Nephron progenitor cell (in vitro differentiated cells): ENCODE measurements at regions not wholly inside any gene's neighbourhood (a gene's known extent, or its start where the extent isn't known, plus 50 kb on each side); places are given as distances from the start of the nearest gene placed in this dataset.
"Not testable (repeated sequence)": the region's sequence is repeated elsewhere in the genome, so short reads cannot be mapped to it uniquely, and the experiment has no call there.

Experiments
- DNase-seq: peaks from one replicate; pipeline ENCODE4 v3.0.0; 2021
- H3K27ac Mint-ChIP-seq: 2 replicates; pipeline ENCODE4 v1.8.0; 2021; ENCODE audit warnings: mild to moderate bottlenecking, moderate library complexity, mixed read lengths
- H3K27me3 Mint-ChIP-seq: 2 replicates; pipeline ENCODE4 v1.8.0; 2021; ENCODE audit warnings: mild to moderate bottlenecking, low read depth, mixed read lengths; ENCODE audit not compliant: poor library complexity
- H3K36me3 Mint-ChIP-seq: 2 replicates; pipeline ENCODE4 v1.8.0; 2021; ENCODE audit warnings: low read depth, mixed read lengths
- H3K4me1 Mint-ChIP-seq: 2 replicates; pipeline ENCODE4 v1.8.0; 2021; ENCODE audit warnings: mixed read lengths
- H3K4me3 Mint-ChIP-seq: 2 replicates; pipeline ENCODE4 v1.8.0; 2021; ENCODE audit warnings: mild to moderate bottlenecking, moderate library complexity, mixed read lengths
- H3K9me3 Mint-ChIP-seq: 2 replicates; pipeline ENCODE4 v1.8.0; 2021; ENCODE audit warnings: mild to moderate bottlenecking, moderate library complexity, mixed read lengths

DNA sequence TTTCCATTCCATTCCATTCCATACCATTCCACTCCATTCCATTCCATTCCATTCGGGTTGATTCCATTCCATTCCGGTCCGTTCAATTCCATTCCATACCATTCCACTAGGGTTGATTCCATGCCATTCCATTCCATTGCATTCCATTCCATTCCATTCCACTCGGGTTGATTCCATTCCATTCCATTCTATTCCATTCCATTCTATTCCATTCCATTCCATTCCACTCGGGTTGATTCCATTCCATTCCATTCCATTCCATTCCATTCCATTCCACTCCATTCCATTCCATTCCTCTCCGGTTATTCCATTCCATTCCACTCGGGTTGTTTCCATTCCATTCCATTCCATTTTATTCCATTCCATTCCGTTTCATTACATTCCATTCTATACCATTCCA lies 155.9 kb downstream of the CWH43 start:
- H3K27me3 Mint-ChIP-seq, DNase-seq, H3K4me1 Mint-ChIP-seq, H3K27ac Mint-ChIP-seq, H3K4me3 Mint-ChIP-seq: not testable (repeated sequence)
- peaks cover 65% of the 10 kb centered on the region for H3K9me3 Mint-ChIP-seq
- H3K36me3 Mint-ChIP-seq, result peaks cover 48% of the 10 kb centered on the region

- not testable (repeated sequence) for DNase-seq, H3K27ac Mint-ChIP-seq, H3K4me1 Mint-ChIP-seq, H3K4me3 Mint-ChIP-seq, H3K27me3 Mint-ChIP-seq
- Mint-ChIP-seq H3K9me3 (peaks cover 95% of the 10 kb centered on the region), H3K36me3 (peaks cover 62% of the 10 kb centered on the region)
Observed at GRCh38 chr4:49147143-49147542, 161.1 kb downstream of the CWH43 start.

- H3K4me3 Mint-ChIP-seq, H3K27ac Mint-ChIP-seq, H3K4me1 Mint-ChIP-seq, DNase-seq, H3K27me3 Mint-ChIP-seq: not testable (repeated sequence)
- peaks cover 62% of the 10 kb centered on the region for H3K36me3 Mint-ChIP-seq
- peaks cover 100% of the 10 kb centered on the region for H3K9me3 Mint-ChIP-seq
Observed at GRCh38 chr4:49147596-49147995, 161.5 kb downstream of the CWH43 start.

- not testable (repeated sequence) for DNase-seq, H3K4me1 Mint-ChIP-seq, H3K27me3 Mint-ChIP-seq, H3K27ac Mint-ChIP-seq, H3K4me3 Mint-ChIP-seq
- Mint-ChIP-seq H3K9me3 (peaks cover 100% of the 10 kb centered on the region), H3K36me3 (peaks cover 63% of the 10 kb centered on the region)
Observed at GRCh38 chr4:49149006-49149975, 163.2 kb downstream of the CWH43 start.

- H3K4me1 Mint-ChIP-seq, H3K27me3 Mint-ChIP-seq, H3K27ac Mint-ChIP-seq, DNase-seq, H3K4me3 Mint-ChIP-seq: not testable (repeated sequence)
- H3K9me3 Mint-ChIP-seq, result peaks cover 100% of the 10 kb centered on the region
- peaks cover 65% of the 10 kb centered on the region for H3K36me3 Mint-ChIP-seq
Observed at GRCh38 chr4:49150351-49151083, 164.4 kb downstream of the CWH43 start.

DNA sequence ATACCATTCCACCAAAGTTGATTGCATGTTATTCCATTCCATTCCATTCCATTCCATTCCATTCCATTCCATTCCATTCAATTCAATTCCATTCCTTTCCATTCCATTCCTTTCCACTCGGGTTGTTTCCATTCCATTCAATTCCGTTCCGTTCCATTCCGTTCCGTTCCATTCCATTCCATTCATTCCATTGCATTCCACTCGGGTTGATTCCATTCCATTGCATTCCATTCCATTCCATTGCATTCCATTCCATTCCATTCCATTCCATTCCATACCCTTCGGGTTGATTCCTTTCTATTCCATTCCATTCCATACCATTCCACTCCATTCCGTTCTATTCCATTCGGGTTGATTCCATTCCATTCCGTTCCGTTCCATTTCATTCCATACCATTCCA lies 166.9 kb downstream of the CWH43 start:
- not testable (repeated sequence) for H3K27me3 Mint-ChIP-seq, H3K4me1 Mint-ChIP-seq, H3K4me3 Mint-ChIP-seq, H3K27ac Mint-ChIP-seq, DNase-seq
- peaks cover 62% of the 10 kb centered on the region for H3K36me3 Mint-ChIP-seq
- peaks cover 100% of the 10 kb centered on the region for H3K9me3 Mint-ChIP-seq

DNA sequence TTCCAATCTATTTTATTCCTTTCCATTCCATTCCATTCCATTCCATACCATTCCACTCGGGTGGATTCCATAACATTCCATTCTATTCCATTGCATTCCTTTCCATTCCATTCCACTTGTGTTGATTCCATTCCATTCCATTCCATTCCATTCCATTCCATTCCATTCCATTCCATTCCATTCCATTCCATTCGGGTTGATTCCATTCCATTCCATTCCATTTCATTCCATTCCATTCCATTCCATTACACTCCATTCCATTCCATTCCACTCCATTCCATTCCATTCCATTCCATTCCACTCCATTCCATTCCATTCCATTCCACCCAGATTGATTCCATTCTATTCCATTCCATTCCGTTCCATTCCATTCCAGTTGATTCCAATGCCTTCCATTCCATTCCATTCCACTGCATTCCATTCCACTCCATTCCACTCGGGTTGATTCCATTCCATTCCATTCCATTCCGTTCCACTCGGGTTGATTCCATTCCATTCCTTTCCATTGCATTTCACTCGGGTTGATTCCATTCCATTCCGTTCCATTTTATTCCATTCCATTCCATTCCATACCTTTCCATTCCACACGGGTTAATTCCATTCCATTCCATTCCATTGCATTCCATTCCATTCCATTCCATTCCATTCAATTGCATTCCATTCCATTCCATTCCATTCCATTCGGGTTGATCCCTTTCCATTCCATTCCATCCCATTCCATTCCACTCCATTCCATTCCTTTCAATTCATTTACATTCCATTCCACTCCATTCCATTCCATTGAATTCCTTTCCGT lies 168.4 kb downstream of the CWH43 start:
- peaks cover 55% of the 10 kb centered on the region for H3K36me3 Mint-ChIP-seq
- not testable (repeated sequence) for H3K27me3 Mint-ChIP-seq, H3K4me3 Mint-ChIP-seq, DNase-seq, H3K4me1 Mint-ChIP-seq, H3K27ac Mint-ChIP-seq
- peaks cover 92% of the 10 kb centered on the region for H3K9me3 Mint-ChIP-seq

- DNase-seq, H3K27ac Mint-ChIP-seq, H3K4me3 Mint-ChIP-seq, H3K27me3 Mint-ChIP-seq, H3K4me1 Mint-ChIP-seq: not testable (repeated sequence)
- Mint-ChIP-seq H3K9me3 (peaks cover 85% of the 10 kb centered on the region), H3K36me3 (peaks cover 48% of the 10 kb centered on the region)
Observed at GRCh38 chr4:49155270-49155669, 169.2 kb downstream of the CWH43 start.

- not testable (repeated sequence) for DNase-seq, H3K4me1 Mint-ChIP-seq, H3K27ac Mint-ChIP-seq, H3K4me3 Mint-ChIP-seq, H3K27me3 Mint-ChIP-seq
- Mint-ChIP-seq H3K36me3 (peaks cover 40% of the 10 kb centered on the region), H3K9me3 (peaks cover 78% of the 10 kb centered on the region)
Observed at GRCh38 chr4:49156309-49156708, 170.2 kb downstream of the CWH43 start.

- not testable (repeated sequence) for H3K4me3 Mint-ChIP-seq, H3K4me1 Mint-ChIP-seq, H3K27me3 Mint-ChIP-seq, DNase-seq, H3K27ac Mint-ChIP-seq
- H3K36me3 Mint-ChIP-seq, result peaks cover 40% of the 10 kb centered on the region
- peaks cover 65% of the 10 kb centered on the region for H3K9me3 Mint-ChIP-seq
Observed at GRCh38 chr4:49157630-49158029, 171.6 kb downstream of the CWH43 start.

DNA sequence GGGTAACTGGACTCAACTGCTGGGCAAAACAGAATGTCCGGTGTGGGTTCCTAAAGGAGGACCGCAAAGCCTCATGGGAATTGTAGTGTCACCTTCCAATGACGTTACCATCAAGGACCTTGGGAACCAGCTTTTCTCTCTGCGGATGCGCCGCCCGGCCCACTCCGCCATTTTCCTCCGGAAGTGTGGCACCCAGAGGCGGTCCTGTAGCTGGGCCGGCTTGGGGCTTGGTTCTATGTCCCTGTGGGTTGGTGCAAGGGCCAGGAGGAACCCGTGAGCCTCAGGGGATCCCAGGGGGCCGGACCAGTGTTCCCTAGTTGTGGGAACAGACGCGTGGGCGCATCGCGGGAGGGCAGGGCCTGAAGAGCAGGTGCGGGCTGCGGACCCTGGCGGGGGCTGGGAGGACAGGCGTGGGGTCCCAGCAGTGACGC lies 175.1 kb downstream of the CWH43 start:
- H3K9me3 Mint-ChIP-seq, result peaks cover 35% of the 10 kb centered on the region
- H3K4me1 Mint-ChIP-seq, H3K4me3 Mint-ChIP-seq, H3K36me3 Mint-ChIP-seq, H3K27ac Mint-ChIP-seq, H3K27me3 Mint-ChIP-seq, DNase-seq: not testable (repeated sequence)

DNA sequence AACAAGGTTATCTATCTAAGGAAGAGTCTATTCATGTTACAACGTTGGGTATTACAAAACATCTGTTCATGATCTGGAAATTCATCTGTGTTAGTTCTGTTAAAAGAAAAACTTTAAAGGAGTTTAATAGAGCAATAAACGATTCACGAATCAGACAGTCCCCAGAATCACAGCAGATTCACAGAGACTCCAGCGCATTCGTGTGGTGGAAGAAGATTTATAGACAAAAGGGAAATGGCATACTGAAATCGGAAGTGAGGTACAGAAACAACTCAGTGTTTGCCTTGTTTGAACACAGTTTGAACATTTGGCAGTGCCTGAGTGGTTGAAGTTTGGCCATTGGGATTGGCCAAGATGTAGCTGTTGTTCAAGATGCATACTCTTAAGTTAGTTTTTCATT lies 178.8 kb downstream of the CWH43 start:
- not testable (repeated sequence) for DNase-seq, H3K4me3 Mint-ChIP-seq, H3K27me3 Mint-ChIP-seq, H3K4me1 Mint-ChIP-seq, H3K36me3 Mint-ChIP-seq, H3K27ac Mint-ChIP-seq
- peaks cover 11% of the 10 kb centered on the region for H3K9me3 Mint-ChIP-seq

- not testable (repeated sequence) for H3K27me3 Mint-ChIP-seq, H3K4me1 Mint-ChIP-seq, H3K36me3 Mint-ChIP-seq, H3K27ac Mint-ChIP-seq, H3K4me3 Mint-ChIP-seq, DNase-seq
- H3K9me3 Mint-ChIP-seq, result peaks cover 13% of the 10 kb centered on the region
Observed at GRCh38 chr4:49177847-49178246, 191.8 kb downstream of the CWH43 start.

DNA sequence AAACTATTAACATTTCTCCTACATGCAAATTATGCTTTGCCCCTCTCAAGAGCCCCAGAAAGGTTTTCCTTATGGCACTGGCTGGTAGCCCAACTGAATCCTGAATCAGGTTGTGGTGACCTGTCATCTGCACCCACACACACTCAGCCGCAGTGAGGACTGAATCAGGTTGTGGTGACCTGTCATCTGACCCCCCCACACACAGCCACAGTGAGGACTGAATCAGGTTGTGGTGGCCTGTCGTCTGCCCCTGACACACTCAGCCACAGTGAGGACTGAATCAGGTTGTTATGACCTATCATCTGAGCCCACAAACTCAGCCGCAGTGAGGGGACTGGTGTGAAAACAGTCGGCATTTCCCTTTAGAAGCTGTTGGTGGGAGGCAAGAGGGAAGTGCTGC lies 195.0 kb downstream of the CWH43 start:
- H3K36me3 Mint-ChIP-seq, DNase-seq, H3K9me3 Mint-ChIP-seq, H3K4me3 Mint-ChIP-seq, H3K27ac Mint-ChIP-seq, H3K4me1 Mint-ChIP-seq, H3K27me3 Mint-ChIP-seq: not testable (repeated sequence)
